ENCODE measurements at regions not wholly inside any gene's neighbourhood (a gene's known extent, or its start where the extent isn't known, plus 50 kb on each side); places are given as distances from the start of the nearest gene placed in this dataset.

DNA sequence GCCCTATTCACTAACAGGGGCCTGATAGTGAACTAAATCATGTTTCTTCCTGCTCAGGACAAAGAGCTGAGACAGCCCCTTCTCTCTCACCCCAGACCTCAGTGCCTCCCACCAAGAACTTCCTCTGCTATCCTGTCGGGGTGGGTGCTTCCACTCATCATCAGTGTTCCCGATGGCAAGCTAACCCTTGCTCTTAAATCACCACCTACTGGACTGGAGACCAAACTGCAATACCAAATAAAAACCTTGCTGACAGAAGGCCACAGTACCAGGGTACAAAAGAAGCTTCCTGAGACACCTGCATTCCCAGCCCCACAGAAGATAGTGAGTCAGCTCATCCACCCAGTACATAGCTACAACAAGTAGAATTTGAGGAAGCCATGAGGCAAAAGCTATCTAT is 799.5 kb downstream of the LTN1 start:
- in situ Hi-C loops (cut with MboI) = no loop called here
- no peaks in the 10 kb centered on the region for H3K36me3 ChIP-seq (ENCODE audit: control insufficient read depth, insufficient read depth, low read length)
- no peak overlapping the region for H3K4me2 ChIP-seq (ENCODE audit: insufficient read depth, low read length)
- H3K27me3 ChIP-seq (ENCODE audit: control insufficient read depth in 2 of 2, insufficient read depth in 2 of 2, low read length in 2 of 2) = no peaks in the 10 kb centered on the region
- H3K9me3 ChIP-seq (replicated peaks; ENCODE audit: control insufficient read depth, insufficient read depth, low read depth, low read length) = peaks cover 4% of the 10 kb centered on the region; the same call in 1 of the 2 replicates
- H2AFZ ChIP-seq (ENCODE audit: low read depth, low read length) = no peak overlapping the region
- intact Hi-C loops (cut with micrococcal nuclease) = no loop called here
- no peak overlapping the region for H3K4me3 ChIP-seq
- DNase-seq (ENCODE audit: extremely low read depth in 1 of 4, low spot score in 3 of 4) (no peak), ATAC-seq (no peak), FAIRE-seq (no peak)
- H3K27ac ChIP-seq (ENCODE audit: extremely low read depth, low read depth, low read length) = no peak overlapping the region
- 4% methylated on average over 2 of the region's 2 CpGs for WGBS (ENCODE audit: insufficient coverage, low coverage, missing lambda C conversion rate)
- no peak overlapping the region for H3K9ac ChIP-seq (ENCODE audit: insufficient read depth in 1 of 2, low read depth in 2 of 2, low read length in 2 of 2)
- CTCF ChIA-PET (ENCODE audit: low intra/inter-chr PET ratio) = no interaction called here
- BruUV-seq (replicated peaks) = no TSS peak
- H4K20me1 ChIP-seq (replicated peaks; ENCODE audit: control insufficient read depth, insufficient read depth, low read length) = no peaks in the 10 kb centered on the region
- H3K79me2 ChIP-seq (ENCODE audit: control insufficient read depth, insufficient read depth, low read length) = no peaks in the 10 kb centered on the region
- H3K9me1 ChIP-seq (ENCODE audit: control insufficient read depth, insufficient read depth, low read length) = no peaks in the 10 kb centered on the region
- POLR2A ChIA-PET = no interaction called here
- no peaks in the 10 kb centered on the region for H3K4me1 ChIP-seq (replicated peaks in 1 of 2; ENCODE audit: control insufficient read depth in 2 of 2, insufficient read depth in 2 of 2, low read length in 2 of 2)
- TF ChIP-seq GATAD2A (IDR thresholded peaks at IDR 0.05) (no peak), NFXL1 (CRISPR knock-in tag; IDR thresholded peaks at IDR 0.05) (no peak), SUPT5H (IDR thresholded peaks at IDR 0.05) (no peak), HDAC6 (IDR thresholded peaks at IDR 0.05; ENCODE audit: low read depth, low read length) (no peak), IRF2 (CRISPR knock-in tag; IDR thresholded peaks at IDR 0.05) (no peak), POLR2AphosphoS5 (IDR thresholded peaks at IDR 0.05; ENCODE audit: control insufficient read depth, insufficient read depth, low read depth, low read length) (no peak), CBX3 (IDR thresholded peaks at IDR 0.05; ENCODE audit: borderline replicate concordance in 1 of 2, low read length in 2 of 2) (no peak), MCM5 (IDR thresholded peaks at IDR 0.05; ENCODE audit: low read depth) (no peak), ZHX1 (conservative IDR thresholded peaks at IDR 0.05; ENCODE audit: low read length) (no peak), HMGN3 (IDR thresholded peaks at IDR 0.05; ENCODE audit: borderline replicate concordance, extremely low read depth, insufficient read length, low read depth, low read length) (no peak), ZNF277 (CRISPR knock-in tag; IDR thresholded peaks at IDR 0.05; ENCODE audit: borderline replicate concordance) (no peak), JUN (IDR thresholded peaks at IDR 0.05; ENCODE audit: borderline replicate concordance, low read depth, low read length) (no peak), JUN (CRISPR knock-in tag; IDR thresholded peaks at IDR 0.05; ENCODE audit: borderline replicate concordance) (no peak), ZFX (CRISPR knock-in tag; IDR thresholded peaks at IDR 0.05) (no peak)
- TF ChIP-seq, protein P1, sequence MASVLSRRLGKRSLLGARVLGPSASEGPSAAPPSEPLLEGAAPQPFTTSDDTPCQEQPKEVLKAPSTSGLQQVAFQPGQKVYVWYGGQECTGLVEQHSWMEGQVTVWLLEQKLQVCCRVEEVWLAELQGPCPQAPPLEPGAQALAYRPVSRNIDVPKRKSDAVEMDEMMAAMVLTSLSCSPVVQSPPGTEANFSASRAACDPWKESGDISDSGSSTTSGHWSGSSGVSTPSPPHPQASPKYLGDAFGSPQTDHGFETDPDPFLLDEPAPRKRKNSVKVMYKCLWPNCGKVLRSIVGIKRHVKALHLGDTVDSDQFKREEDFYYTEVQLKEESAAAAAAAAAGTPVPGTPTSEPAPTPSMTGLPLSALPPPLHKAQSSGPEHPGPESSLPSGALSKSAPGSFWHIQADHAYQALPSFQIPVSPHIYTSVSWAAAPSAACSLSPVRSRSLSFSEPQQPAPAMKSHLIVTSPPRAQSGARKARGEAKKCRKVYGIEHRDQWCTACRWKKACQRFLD (CRISPR knock-in tag; IDR thresholded peaks at IDR 0.05) = no peak
- TF ChIP-seq, protein P2, sequence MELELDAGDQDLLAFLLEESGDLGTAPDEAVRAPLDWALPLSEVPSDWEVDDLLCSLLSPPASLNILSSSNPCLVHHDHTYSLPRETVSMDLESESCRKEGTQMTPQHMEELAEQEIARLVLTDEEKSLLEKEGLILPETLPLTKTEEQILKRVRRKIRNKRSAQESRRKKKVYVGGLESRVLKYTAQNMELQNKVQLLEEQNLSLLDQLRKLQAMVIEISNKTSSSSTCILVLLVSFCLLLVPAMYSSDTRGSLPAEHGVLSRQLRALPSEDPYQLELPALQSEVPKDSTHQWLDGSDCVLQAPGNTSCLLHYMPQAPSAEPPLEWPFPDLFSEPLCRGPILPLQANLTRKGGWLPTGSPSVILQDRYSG (tag; conservative IDR thresholded peaks at IDR 0.05; ENCODE audit: low read depth) = no peak
